GM18508 (cell line): ENCODE measurements at regions not wholly inside any gene's neighbourhood (a gene's known extent, or its start where the extent isn't known, plus 50 kb on each side); places are given as distances from the start of the nearest gene placed in this dataset.

Experiments
- ATAC-seq: cut with Tn5 transposase; IDR thresholded peaks from one replicate; pipeline ENCODE4 v1.9.1; 2021; ENCODE audit warnings: moderate number of reproducible peaks; ENCODE audit not compliant: insufficient read depth, unreplicated experiment

DNA sequence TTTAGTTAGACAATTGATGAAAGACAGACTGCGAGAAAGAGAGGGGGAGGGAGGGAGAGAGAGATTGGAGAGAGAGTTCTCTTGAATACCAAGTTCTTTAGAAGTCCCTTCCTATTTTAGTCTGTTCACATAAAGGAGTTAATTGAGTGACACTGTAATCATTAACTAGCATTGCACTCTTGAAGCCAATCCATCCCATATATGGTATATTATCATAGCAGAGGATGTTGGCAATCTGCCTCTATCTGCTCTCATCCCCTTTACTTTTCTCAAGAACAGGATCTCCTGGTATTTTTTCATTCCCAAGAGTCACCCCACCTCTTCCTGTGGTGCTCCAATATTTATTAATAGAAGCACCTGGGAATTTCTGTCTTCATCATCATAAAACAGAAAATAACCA lies 959.6 kb upstream of the NDST4 start:
- ATAC-seq: no peak

DNA sequence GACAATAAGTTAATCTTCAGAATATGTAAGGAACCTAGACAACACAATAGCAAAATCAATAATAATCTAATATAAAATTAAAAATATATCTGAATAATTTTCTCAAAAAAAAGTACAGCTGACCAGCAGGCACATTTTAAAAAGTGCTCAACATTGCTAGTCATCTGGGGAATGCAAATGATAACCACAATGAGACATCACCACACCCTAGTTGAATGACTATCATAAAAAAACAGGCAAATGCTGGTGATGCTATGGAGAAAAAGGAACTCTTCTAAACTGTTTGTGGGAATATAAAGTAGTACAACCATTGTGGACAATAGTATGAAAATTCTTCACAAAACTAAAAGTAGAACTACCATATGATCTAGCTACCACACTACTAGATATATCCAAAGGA lies 956.9 kb upstream of the NDST4 start:
- no peak for ATAC-seq

DNA sequence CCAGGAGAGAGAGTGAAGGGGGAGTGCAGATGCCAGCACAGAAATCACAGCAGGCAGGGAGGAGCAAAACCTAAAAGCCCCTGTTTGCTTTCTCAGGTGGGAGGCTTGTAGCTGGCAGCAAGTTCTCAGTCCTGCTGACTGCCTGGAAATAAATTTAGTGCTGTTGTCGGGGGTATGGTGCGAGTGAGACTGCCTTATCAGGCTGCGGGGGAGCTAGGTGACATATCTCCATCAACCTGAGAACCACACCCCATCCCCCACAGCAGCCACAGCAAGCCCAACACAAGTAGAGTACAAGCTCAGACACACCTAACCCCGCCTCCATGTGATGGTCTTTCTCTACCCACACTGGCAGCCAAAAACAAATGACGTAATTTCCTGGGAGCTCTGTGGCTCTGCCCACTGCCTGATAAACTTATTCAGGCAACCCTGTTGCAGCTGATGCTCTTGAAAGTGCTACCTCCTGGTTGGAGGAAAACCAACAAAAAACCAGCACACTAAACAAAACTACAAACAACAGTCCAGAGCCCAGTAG lies 953.4 kb upstream of the NDST4 start:
- no peak for ATAC-seq

DNA sequence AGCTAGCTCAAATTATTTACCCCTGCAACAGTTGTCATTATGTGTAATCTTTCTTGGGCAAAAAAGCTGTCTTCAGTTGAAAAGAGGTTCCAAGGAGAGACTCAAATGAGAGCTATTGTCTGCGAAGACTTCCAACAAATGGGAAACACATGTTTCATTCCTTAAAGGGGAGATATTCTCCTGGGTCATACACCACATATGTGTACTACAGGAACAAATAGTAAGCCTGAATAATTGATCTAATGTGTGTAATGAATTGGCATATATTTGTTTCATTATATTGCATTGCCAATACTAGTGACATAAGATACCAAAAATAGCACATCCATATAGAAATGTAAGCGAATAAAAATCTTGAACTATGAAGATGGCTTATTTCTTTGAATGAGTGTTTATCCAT lies 950.9 kb upstream of the NDST4 start:
- no peak for ATAC-seq

DNA sequence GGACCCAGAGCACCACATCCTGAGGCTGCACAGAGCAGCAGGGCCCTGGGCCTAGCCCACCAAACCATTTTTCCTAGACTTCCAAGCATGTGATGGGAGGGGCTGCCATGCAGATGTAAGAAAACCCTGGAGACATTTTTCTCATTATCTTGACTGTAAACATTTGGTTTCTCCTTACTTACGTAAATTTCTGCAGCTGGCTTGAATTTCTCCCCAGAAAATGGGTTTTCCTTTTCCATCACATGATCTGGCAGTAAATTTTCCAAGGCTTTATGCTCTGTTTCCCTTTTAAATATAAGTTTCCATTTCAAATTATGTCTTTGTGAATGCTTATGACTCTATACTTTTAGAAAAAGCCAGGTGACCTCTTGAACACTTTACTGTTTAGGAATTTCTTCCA lies 945.9 kb upstream of the NDST4 start:
- no peak for ATAC-seq

DNA sequence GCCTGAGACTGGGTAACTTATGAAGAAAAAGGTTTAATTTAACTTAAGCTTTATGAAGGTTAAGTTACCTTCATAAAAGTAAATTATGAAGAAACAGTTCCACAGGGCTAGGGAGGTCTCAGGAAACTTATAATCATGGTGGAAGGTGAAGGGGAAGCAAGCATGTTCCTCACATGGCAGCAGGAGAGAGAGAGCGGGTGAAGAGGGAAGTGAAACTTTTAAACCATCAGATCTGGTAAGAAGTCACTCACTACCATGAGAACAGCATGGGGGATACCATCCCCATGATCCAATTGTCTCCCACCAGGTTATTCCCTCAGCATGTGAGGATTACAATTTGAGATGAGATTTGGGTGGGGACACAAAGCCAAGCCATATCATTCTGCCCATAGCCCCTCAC lies 944.7 kb upstream of the NDST4 start:
- no peak for ATAC-seq

DNA sequence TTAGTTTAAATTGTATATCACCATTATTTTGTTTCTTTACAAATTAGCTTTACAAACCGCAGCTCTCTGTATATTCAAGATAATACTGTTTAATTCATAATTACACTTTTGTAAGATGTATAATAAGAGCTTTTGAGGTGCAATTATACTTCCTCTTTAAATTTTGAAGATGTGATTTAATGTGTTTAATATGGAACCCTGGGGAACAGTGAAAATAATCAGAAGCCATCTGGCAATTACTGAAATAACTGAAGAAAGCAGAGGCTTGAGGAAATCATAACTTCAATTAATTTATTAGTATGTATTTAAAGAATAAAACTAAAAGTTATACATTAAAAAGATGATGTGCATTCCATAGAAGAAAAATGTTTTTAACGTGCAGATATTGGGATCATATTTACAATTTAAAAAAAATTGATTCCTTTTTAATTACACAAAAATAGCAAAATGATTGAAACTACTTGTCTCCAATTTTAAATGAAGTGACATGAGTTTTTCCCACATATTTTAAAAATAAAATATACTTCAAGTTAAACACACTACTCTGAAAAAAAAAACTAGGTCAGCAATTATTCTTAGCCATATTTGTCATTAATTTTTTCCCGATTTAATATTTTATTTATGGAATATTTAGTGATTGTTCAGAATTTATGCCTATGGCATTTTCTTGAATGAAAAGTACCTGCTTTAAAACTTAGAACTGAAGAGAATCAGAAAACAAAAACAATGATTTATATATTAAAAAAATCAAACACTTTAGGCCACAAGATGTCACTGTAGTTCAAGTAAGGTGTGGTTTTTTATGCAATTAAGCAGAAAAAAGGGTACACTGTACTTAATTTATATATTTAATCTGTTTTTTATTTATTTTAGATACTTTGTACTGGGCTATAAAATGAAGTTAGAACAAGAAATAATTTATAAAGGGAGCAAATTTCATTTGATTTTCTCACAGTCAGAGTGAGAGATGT lies 942.7 kb upstream of the NDST4 start:
- ATAC-seq: no peak

DNA sequence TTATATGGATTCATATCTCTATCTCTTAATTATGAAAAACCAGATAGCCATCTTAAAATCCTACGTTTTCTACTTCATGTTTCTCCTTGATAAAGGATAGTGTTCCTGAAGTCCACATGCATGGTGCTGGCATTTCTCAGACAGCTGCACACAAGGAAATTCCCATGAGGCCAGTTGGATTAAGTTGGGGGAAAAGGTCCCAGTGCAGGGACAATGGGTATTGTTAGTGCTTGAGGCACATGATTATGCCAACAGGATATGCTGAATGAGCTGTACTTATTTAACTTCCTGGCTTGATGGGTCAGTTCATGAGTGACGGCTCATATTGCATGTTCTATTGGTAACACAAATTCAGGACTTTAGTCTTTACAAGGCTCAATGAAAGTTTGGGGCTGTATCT lies 913.9 kb upstream of the NDST4 start:
- ATAC-seq: no peak

DNA sequence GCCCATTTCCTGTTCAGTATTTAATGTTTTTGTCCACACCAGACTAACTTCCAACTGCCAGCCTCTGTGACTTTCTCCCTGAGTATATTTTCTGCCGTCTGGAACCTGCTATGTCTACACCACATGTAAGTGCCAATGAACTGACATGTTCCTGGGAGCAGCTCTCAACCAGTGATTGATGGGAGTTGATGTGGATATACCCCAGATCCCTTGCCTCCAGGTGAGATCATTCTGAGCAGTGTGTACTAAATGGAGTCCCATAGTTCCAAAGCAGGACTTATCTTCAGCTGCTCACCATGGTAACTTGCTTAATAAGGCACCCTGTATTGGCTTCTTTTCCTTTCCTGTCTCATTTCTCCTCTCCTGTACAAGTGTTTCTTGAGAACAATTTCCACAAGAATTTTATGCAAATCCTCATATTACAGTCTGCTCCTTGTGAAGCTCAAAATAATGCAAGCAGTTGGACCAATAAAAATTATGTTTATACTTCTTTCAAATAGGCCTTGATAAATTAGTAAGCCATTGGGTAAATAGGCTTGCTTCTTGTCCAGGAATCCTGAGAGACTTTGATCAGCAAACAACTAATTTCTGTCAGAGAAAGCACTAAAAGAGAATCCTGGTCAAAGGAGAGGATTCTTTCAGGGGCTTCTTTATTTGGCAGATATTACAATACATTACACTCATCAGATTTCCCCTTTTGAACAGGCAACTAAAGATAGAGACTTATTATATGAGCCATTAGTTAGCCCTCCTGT lies 911.7 kb upstream of the NDST4 start:
- no peak for ATAC-seq

DNA sequence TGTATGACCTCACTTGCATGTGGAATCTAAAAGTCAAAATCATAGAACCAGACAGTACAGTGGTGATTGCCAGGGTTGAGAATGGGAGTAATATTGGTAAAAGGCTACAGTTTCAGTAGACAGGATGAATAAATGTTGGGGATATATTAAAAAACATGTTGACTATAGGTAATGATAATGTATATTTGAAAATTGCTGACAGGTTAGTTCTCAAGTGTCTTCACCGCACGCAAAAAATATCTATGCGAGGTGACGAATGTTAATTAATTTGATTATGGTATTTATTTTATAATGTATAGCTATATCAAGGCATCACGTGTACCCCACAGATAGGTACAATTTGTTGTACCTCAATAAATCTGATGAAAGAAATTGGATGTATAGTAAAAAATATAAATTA lies 909.6 kb upstream of the NDST4 start:
- ATAC-seq: no peak

DNA sequence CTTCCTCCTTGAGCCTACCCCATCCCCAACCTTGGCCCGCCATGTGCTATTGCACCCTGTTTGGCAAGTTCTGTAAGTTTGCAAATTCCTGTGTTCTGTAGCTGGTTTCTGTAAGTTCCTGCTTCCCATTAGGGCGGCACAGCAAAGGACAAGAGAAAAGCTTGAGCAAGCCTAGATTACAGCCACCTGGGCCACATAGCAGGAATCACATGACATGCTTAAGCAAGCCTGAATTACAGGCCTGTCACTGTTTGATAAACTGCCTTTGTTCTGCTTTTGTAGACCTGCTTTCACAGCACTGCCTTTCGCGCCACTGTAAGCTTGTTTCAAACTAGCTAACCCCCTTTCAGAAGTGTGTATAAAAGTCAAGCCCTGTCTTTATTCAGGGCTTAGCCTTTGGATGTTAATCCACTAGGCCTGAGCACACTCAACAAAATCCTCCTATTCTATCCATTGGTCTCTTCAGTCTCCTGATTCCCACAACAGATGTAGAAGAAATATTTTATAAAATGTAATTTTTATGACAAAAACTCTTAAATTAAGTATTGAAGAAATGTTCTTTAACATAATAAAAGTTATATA lies 906.8 kb upstream of the NDST4 start:
- ATAC-seq: no peak

DNA sequence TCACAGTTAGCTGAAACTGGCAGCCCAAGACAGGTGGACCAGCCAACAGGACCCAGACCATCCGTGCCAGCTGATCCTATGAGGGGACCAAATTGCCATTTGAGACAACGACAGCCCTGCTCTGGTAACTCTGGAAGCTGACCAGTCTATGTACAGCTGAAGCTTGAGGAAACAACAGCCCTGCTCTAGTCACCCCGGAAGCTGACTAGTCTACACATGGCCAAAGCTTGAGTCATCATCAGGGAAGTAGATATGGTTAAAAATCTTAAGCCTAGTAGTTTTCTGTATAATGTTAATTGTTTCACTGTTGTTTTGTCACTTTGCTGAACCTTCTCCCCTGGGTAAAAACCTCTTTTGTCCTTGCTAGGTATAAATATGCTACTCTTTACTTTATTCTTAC lies 905.4 kb upstream of the NDST4 start:
- no peak for ATAC-seq

DNA sequence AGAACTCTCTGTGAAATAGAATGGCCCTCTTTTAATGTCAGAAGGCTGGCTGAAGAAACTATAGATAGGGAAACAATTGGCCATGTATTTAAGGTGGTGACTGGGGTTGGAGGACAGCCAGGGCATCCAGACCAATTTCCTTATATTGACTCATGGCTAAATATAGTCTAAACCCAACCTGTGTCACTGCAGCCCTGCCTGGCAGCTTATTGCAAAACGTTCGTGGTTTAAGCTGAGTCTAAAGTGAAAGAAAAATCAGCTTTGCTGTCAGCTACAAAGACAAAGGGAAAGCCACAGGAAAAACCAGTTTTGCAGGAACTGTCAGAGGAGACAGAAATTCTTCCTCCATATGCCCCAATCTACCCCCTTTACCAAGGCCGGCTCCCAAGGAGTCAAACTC lies 902.8 kb upstream of the NDST4 start:
- ATAC-seq: no peak

DNA sequence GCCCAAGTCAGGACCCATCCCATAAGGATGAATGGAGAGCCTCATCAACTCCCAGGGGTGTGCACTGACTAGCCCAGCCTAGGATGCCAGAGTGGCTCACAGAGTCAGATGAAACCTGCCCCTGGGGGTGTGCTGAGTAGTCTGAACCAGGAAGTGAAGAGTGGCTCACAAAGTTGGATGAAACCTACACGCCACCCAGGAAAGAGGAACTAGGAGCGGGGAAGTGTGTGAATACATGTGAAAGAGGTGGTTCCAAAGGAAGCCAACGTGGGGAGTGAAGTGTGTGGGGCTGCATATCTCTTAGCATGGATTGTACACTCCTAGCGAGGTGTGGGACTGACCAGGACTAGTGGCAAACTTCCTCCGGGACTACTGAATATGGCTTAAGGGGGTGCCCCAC lies 902.1 kb upstream of the NDST4 start:
- ATAC-seq: no peak

DNA sequence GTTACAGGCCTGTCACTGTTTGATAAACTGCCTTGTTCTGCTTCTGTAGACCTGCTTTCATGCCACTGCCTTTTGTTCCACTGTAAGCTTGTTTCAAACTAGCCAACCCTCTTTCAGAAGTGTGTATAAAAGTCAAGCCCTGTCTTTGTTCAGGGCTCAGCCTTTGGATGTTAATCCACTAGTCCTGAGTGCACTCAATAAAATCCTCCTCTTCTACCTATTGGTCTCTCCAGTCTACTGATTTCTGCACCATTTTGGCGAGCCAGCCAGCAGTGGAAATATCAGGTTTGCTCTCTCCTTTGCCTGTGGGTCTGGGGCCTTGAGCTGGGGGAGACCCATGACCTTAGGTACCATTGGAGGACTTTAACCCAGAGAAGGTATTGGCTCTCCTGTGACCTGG lies 901.6 kb upstream of the NDST4 start:
- ATAC-seq: no peak

DNA sequence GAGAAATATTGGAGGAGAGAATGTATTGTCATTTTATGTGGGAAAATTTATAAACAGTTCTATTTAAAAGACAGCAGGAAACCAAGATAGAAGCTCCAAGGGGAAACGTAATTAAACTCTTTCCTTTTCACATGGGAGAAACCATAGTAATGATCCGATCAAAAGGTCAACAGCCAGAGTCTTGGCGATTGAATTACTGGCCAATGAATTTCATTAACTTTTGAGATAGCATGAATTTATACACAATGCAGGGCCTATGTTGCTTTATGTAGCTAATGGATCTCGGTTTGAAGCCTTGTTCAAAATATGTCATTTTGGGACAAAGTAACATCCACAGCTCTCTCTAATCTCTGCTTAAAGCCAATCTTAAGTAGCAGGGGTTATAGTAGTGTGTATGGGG lies 897.5 kb upstream of the NDST4 start:
- ATAC-seq: no peak

DNA sequence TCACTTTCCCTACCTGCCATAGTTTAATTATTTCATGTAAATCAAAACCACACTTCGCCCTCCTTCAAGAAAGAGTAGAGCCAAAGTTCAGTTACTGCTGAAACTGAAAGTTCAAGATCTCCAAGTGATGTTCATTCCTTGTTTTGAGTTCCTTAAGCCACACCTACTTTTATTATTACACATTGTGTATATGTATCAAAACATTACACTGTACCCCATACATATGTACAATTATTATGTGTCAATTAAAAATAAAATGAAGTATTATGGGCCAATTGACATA lies 892.3 kb upstream of the NDST4 start:
- no peak for ATAC-seq

DNA sequence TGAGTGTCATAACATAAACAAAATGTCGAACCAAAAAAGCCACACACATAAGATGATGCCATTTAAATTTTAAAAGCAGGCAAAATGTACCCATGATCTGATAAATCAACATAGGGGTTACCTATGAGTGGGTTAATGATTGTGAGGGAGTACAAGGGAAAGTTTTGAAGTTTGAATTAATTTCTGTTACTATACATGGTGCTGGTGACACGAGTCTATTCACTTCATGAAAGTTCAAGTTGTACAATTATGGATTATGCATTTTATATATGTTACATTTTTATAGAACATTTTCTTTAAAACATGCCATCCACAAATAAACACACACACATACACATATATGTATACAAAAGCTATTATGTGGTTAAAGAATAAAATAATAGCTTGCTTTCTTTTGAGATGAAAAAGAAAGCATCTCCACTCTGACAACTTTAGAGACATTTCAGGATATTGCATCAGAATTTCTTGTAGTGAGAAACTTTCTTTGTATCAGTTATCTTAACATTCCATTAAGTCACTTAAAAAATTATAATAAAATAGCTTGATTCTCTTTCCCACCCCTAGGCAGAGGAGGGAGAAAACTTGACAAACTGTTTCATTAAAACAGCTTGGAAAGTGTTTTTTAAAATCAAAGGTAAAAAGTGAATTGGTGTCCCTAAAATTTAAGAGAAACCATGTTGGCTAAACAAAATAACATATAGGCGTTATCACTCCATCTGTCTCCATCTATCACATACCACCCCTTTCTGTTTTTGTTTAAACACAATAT lies 891.8 kb upstream of the NDST4 start:
- no peak for ATAC-seq

DNA sequence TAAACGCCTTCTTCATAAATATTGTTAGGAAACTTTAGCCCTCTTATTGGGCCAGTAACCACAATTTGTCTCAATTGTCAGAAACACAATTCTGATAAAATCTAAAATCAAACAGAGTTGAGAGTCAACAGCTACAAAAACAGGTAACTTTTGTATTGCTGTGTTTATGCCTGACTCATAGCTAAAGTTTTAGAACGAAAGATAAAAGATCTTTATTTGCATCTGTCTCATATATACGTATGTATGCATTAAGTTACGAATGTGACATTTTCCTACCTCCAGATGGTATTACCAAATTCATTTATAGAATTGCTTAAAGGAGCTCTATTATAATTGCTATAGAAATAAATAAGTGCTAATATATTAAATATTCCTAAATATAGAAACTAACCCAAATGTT lies 887.9 kb upstream of the NDST4 start:
- no peak for ATAC-seq

DNA sequence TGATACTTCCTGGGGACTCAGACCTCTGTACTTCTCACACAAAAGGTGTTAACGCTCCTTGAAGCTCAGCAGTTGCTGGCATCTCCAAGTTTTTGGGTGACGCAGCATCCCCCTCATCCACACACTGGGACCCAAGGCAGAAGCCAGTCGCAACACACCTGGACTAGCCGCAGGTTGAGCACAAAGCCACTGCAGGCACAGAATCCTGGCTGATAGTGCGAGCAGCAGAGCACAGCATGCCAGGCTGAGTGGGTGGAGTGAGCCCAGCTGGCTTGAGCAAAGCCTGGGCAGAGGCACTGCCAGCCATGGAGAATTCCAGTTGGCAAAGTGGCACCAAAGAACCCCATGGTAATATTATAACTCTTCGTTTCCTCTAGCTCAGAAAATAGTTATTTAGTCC lies 873.2 kb upstream of the NDST4 start:
- ATAC-seq: no peak
